Right ventricle myocardium inferior (tissue), 1 donor: ENCODE measurements at regions not wholly inside any gene's neighbourhood (a gene's known extent, or its start where the extent isn't known, plus 50 kb on each side); places are given as distances from the start of the nearest gene placed in this dataset.

Experiments
- ATAC-seq: fragments of 200-7000 bp; cut with Tn5 transposase; one replicate; pipeline ENCODE4 v1.9.1; 2020; ENCODE audit warnings: mild to moderate bottlenecking, moderate library complexity
- DNase-seq: peaks from one replicate; pipeline ENCODE4 v3.0.0; 2021; ENCODE audit errors: missing footprints
- intact Hi-C: fragments of 100-400 bp; cut with DNase I; formaldehyde crosslinking; loops from one replicate; pipeline ENCODE4 v1.11.0; 2022
- donor health status: DM: no; HTN: yes; CAD: no; lungs with severe emphysema.

DNA sequence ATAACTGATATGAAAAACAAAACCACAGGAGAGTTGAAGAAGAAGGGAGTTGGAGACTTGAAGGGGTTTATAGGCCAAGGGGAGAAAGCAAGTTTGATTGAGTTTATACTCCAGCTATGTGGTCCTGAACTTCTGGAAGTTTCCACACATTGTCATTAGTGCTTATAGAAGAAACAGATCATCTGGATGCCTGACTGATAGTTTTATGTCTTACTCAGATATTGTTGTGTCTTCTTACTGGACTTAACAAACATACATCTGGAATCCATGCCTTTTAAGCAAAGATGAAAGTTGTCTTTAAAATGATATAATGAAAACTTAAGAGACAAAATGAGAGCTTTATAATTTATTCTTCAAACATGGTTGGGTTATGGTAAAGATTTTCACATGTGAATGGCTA is 101.3 kb upstream of the FZD8 start:
- intact Hi-C loops, result no loop called here
- ATAC-seq, result no peak
- DNase-seq, result no peak

DNA sequence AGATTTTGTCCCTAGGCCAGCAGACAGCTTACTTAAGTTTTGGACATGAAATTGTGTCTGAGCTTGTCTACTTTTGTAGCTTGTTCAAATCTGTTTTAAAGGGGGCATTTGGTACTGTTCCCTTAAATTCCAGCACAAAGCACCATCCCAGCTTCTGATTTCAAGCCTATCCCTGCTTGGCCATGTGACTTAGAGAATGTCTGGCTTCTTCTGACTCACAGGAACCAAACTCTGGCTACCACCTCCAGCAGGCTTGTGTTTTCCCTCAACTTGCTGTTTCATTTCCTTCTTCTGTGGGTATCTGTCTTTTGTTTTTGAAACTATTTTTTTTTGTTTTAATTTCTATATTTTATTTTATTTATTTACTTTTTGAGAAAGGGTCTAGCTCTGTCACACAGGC is 97.9 kb upstream of the FZD8 start:
- ATAC-seq, result no peak
- intact Hi-C loops, result no loop called here
- DNase-seq, result no peak

DNA sequence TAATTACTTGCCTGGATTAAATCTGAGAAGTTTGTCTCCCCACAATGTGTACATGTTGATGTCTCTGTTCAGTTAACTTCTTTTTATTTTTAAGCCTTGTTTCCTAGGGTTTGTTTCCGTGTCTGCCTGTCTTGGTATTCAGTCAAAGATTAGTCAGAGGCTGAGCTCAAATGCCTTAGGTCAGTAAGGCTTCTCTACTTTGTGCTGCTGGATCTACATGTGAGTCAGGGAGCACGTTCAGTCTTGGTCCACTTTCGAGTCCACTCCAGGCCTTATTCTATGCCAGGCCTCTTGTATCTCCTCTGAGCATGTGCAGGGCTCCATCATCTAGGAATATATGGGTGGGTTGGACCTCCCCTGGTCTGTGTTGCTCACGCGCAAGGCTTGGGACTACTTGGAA is 93.3 kb upstream of the FZD8 start:
- intact Hi-C loops, result no loop called here
- no peak for DNase-seq
- ATAC-seq, result no peak

DNA sequence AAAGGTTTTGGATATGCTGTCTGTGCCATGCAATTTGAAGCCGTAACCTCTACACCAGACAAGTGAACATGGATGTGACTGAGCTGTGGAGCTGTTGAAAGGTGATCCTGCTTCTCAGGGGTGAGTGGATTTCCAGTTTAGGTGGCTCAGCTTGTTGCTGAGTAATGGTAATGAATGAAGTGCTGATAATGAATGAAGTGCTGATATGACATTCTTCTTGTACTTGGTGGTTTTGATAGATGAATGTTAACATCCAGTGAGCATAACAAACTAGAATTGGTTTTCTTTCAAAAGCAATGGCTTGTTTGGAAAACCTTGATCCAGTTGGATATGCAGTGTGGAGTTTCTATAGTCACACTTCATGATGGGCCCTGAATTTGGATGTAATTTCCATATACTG is 89.7 kb upstream of the FZD8 start:
- no peak for DNase-seq
- intact Hi-C loops, result no loop called here
- ATAC-seq, result no peak

DNA sequence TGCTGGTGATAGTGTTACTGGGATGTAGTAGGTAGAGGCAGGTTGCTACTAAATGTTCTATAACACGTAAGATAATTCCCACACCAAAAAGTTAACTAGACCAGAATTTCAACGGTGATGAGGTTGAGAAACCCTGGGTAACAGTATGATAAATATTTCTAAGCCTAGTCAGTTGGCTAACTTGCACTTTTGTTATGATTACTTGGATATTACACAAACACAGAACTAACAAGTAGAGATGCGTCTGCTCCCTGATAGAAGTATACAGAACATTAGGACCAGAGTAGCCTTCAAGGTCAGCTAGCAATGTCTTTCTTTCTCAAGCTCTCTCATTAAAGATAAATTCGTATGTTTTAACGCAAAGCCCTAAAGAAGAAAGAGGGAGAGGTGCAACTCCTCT is 86.2 kb upstream of the FZD8 start:
- intact Hi-C loops, result no loop called here
- DNase-seq (no peak), ATAC-seq (no peak)

DNA sequence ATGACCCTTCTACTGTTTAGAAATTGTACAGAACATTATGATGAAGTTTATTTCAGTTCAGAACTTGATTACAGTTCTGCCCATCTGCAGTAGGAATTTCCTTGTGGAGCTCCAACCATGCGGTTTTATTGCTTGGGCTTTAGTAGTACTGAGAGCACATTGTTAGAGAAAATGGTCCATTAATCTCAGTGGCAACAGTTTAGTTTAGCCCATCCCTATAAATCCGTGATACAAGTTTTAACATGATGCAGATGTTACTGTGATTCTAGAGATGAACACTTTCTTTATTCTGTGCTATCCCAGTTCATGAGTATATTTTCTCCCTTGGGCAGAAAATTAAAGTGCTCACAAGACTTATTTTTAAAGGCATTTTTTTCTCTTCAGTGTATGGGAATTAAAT is 84.8 kb upstream of the FZD8 start:
- ATAC-seq, result no peak
- DNase-seq, result no peak
- intact Hi-C loops, result no loop called here

DNA sequence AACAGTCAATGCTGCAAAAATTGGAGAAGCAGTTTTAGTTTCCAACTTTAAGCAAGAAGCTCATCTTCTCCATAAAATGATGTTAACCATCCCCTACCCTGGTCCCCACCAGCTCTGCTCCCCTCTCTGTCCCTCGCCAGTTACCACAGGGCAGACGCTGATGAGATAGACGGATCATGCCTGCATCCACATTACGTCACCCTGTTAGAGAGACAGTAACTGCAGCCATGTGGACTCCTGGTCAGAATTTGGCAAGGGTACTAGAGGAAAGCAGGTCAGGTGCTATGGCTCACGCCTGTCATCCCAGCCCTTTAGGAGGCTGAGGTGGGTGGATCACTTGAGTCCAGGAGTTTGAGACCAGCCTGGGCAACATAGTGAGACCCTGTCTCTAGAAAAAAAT is 81.9 kb upstream of the FZD8 start:
- intact Hi-C loops, result no loop called here
- DNase-seq (no peak), ATAC-seq (no peak)

DNA sequence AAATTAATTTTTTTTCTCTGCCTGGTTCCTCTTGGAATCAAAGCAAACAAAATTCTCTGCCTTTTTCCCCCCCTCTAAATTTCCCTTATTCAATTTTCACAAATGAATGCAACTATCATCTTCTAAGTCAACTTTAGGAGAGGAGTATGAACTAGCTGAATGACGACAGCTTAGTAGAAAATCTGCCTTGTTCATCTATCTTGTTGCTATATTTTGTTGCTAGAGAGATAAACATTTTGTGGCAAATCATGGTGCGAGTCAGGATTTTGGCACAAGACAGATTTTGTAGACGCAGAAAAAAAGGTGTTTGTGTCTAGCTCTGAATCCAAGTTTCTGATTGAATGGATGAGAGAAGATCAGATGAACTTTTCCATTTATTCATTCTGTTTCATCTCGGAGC is 81.0 kb upstream of the FZD8 start:
- no peak for DNase-seq
- ATAC-seq, result no peak
- intact Hi-C loops, result no loop called here

DNA sequence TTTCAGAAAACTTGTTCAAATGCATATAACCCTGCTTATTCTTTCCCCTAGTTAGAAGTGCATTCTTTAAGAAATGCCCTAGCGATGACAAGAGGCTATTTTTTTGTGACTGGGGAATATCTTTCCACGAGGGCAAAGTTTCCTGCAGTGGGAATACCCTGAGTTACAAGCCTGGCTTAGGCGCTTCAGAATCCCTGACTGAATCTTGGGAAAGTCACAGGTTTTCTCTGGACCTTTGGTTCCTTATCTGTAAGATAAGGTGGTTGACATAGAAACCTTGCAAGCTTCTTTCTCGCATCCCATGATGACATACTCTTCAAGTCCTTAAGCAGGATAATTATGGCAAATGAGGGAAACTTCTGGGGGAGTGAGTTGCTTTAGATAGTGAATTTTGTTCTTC is 80.5 kb upstream of the FZD8 start:
- ATAC-seq (no peak), DNase-seq (no peak)
- intact Hi-C loops, result no loop called here

DNA sequence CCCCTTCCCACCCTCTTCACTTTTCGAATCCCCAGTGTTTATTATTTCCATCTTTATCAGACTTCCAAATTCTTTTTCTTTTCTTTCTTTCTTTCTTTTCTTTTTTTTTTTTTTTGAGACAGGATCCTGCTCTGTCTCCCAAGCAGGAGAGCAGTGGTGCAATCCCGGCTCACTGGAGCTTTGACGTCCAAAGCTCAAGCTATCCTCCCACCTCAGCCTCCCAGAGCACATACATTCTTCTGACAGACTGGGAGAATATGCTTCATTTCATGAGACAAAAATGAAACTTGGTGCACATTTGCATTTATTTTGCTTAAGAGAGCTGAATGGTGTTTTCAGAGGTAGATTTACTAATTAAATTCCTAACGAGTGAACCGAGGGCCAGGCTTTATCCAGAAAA is 80.1 kb upstream of the FZD8 start:
- DNase-seq (no peak), ATAC-seq (no peak)
- intact Hi-C loops, result no loop called here

DNA sequence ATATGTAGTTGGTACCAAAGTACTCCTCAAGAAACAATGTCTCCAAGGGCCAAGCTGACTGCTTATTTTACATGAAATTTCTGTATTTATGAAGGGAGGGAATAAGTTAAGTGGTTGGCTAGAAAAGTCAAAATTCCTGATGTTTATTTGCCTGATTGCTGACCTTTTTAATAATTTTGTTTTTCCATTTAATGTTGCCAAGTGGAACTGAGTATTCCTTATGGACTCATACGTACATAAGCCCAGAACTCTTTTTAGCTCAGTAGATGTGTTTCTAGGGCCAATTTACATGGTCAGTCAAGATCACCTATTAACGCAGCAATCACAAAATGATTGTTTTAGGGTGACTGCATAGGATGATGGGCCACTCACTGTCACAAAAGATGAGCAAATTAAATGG is 78.3 kb upstream of the FZD8 start:
- ATAC-seq, result no peak
- intact Hi-C loops, result no loop called here
- DNase-seq, result no peak

DNA sequence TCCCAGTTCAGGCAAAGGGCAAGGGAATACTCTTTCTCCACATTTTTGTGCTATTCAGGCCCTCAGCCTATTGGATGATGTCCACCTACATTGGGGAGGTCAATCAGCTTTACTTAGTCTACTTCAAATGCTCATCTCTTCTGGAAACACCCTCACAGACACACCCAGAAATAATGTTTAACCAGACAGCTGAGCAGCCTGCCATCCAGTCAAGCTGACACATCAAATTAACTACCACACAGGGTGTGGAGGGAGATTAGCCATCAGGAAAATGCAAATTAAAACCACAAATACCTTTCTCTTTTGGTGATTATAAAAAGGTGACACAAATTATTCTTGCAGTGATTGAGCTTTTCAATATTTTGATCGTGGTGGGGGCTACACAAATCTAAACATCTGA is 74.7 kb upstream of the FZD8 start:
- intact Hi-C loops, result no loop called here
- ATAC-seq, result no peak
- no peak for DNase-seq

DNA sequence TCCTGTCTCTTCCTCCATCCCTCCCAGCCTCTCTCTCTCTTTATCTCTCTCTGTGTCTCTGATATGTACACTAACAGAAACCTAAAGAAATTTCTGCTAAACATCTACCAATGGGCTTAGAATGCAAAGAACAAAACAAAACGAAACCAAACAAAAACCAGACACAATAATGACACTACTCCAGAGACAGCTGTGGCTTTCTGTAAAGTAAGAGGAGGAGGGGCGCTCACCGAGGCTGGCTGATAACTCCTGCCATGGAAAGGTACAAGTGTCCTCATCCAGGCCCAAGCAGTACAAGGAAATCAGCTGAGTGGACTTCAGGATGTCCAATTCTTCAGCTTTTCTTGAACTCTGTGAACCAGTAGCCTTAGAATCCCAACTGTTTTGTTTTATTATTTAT is 70.4 kb upstream of the FZD8 start:
- intact Hi-C loops, result no loop called here
- DNase-seq, result no peak
- ATAC-seq, result no peak

DNA sequence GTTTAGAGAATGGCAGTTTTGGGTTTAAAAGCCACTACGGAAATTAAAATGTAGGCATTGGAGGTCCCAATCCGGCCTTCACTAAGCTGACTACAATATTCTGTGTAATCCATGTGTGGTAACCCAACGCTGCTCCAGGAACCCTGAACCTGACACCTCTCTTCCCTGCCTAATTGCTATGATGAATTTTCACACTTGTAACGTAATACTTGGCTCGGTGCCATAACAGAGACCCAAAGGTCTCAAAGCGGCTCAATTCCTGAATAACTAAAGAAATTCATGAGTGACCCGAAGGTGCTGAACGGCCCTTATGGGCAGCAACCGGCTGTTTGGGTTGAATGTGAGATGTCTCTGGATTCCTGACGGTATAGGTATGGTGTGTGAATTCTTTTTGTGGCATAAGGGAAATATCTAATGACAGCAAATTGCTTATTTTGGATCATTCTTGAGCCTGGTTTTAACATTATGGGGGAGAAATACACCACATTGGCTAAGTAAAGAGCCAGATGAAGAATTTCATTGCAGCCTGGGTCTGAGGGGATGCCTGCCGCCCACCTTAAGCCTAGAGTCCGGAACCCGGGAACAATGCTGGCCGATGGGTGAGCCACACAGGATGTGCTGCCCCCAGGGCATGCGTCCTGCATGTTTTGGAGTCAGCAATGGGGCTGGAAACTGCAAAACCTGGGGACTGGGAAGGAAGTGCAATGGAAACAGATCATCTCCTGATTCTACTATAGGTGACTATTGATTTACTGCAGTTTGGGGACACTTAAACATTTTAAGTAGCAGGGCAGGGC is 69.7 kb upstream of the FZD8 start:
- DNase-seq, result no peak
- intact Hi-C loops, result no loop called here
- ATAC-seq, result no peak

DNA sequence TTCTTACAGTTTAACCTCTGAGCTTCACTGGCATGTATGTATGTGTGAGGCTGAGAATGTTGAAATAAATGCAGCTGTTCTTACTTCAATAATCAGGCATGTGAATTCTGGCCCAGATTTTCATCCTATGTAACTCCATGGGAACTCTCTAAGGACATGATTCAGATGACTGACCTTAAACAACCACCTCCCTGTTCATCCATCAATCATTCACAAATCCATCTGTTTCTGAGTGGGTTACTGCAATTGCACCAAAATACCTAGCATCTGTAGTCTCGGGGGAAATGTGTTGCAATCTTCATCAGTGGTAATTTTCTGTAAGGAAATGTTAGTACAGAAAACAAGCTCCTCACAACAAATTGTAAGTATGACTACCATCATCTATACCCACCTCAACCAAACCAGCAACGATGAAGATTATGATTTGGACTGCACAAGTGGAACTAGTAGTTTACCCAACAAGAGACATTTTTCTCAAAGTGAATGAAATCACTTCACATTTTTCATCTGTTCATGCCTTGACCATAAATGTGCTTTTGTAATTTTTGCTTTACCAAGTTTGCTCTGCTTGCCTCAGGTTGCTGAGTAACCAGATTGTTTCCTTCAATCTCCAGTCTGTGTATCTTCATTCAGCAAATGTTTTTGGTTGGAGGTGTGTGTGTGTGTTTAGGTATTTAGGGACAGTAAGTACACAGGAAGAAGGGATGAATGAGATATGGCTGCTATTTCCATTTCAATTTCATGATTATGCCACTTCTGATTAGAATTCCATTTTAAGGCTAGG is 65.7 kb upstream of the FZD8 start:
- intact Hi-C loops, result no loop called here
- no peak for DNase-seq
- no peak for ATAC-seq

DNA sequence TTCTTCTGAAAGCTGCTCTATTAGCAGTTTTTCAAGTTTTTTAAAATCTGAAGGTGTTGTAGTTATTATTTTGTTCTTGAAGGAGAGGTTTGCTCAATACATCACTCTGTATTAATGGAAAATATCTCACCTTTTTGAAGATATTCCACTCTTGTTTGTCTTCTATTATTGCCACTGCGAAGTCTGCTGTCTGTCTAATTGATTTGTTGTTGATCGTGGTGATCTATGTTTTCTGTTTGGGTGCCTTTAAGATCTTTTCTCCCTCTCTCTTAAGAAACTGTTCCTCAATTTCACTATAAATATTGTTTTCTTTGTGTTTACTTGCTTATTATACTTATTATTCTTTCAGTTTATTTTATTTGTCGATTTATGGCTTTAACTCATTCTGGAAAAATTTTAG is 64.9 kb upstream of the FZD8 start:
- intact Hi-C loops, result no loop called here
- DNase-seq, result no peak
- no peak for ATAC-seq

DNA sequence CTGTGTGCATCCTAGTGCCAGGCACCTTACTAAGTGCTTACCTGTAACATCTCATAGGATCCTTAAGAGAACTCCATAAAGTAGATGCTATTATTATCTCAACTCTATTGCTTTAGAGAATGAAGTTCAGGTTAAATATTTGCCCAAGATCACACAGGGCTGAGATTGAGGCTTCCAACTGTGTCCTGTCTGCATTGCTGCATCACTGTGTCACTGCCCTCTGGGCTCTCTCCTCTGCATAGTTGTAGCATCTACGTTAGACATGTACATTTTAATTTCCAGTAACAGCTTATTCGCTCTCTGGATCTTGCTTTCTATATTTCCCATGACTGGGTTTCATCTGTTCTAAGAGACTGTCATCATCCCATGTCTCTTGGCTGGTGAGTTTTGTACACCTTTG is 63.6 kb upstream of the FZD8 start:
- ATAC-seq (no peak), DNase-seq (no peak)
- intact Hi-C loops, result no loop called here

DNA sequence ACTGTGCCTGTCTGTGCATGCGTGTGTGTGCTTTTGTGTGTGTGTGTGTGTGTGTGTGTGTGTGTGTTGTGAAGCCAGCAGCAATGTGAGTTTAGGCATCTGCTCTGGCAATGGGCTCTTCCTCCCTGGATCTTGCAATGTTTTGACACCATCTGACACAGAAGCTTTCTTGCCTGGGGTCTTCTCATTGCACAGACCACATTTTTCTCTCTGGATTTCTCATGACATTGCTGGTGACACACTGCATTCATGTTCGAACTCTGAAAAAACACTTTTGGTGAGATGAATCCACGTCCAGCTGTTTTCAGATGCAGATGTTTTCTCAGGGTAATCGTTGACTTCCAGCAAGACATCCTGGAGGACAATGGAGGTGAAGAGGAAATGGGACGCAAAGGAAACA is 63.0 kb upstream of the FZD8 start:
- ATAC-seq (no peak), DNase-seq (no peak)
- intact Hi-C loops, result no loop called here

DNA sequence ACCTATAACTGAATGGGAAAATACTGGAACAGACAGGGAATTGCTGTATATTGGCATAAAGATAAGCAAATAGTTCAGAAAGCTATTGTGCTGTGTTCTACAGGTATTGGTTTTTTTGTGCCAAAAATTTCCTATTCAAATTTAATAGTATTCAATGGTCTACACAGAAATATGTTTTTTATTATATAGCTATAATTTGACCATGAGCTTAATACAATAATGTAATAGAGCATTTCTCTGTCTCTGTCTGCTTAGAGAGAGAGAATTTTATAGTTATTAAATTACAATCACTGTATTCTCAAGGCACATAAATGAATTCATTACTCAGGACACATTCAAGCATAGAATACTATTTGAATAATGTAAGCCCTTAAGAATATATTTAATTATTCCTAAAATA is 62.3 kb upstream of the FZD8 start:
- intact Hi-C loops, result no loop called here
- no peak for ATAC-seq
- no peak for DNase-seq

DNA sequence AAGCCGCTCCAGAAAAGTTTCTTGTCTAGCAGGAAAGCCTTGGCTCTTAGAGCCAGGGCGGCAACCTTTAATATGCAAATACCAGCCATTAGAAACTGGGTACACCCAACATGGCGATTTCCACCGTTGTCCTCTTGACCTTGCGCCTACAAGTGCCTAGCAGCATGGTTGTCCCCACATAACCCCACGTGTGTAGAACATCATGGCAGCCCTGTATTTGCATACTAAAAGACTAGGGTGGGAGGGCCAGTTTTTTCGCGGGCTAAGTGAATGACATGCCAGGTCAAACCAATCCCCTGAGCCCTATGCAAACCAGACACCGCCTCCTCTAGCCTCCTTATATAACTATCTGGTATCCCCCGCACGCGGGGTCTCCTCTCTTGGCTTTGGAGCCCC is 58.4 kb upstream of the FZD8 start:
- intact Hi-C loops, result no loop called here
- ATAC-seq (no peak), DNase-seq (no peak)
